ENCODE measurements at regions not wholly inside any gene's neighbourhood (a gene's known extent, or its start where the extent isn't known, plus 50 kb on each side); places are given as distances from the start of the nearest gene placed in this dataset.
A peak's percentile ranks its signal among the peaks of the same experiment; 100 is the strongest.

DNA sequence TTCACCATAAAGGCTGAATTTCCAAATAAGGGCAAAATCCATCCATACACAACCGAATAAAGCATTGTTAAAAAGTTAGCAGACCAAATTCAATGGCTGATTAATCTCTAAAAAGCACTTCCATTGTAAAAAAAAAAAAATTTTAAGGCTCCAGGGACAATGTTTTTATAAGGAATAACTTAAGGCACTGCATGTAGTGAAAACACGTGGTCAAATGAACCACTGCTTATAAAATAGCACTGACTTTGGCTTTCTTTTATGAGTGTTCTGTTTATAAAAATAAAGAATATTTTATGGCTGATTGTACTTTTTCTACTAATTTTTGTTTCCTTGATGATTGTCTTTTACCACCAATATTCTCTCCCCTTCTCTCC lies 409.3 kb upstream of the KCNH7 start:
- DNase-seq = no peak
- no peak overlapping the region for H3K4me3 ChIP-seq (ENCODE audit: insufficient read depth, low read depth, low read length)
- no peaks in the 10 kb centered on the region for H3K27me3 ChIP-seq (ENCODE audit: control insufficient read depth, insufficient read depth, low read length)
- no peaks in the 10 kb centered on the region for H3K36me3 ChIP-seq (replicated peaks; ENCODE audit: control insufficient read depth, insufficient read depth, low read length)

DNA sequence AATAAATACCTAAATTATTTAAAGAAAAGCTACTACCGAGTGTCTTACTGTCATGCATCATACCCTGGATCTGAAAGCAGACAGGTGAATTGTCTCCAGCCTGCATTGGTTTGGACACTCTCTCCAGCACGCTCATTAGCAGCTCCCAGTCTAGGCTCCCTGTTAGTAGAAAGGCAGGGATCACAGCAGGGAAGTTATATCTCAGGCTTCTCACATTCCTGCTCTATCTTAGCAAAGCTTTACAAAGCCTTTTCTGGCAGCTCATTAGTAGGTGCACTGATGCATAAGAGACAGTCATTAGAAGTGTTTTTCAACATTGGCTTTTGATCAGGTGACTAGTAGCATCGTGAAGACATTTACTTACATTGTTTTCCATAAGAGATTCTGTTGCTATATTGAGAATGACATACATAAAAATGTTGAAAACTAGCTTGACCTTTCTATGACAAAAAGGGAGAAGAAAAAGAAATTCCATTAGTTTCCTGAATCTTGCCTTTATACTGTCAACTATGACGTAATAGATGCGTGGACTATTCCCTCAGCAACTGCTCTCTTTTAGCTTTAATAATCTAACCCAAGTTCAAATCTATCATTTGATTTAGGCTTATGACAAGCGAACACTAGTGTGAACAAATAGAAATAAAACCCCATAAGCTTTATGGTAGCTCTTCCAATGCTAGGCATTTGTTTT lies 408.7 kb upstream of the KCNH7 start:
- Histone ChIP-seq H3K36me3 (replicated peaks; ENCODE audit: control insufficient read depth, insufficient read depth, low read length) (no peaks in the 10 kb centered on the region), H3K27me3 (ENCODE audit: control insufficient read depth, insufficient read depth, low read length) (no peaks in the 10 kb centered on the region), H3K4me3 (ENCODE audit: insufficient read depth, low read depth, low read length) (no peak overlapping the region)
- DNase-seq = peak; percentile 4

- DNase-seq = no peak
- no peaks in the 10 kb centered on the region for H3K27me3 ChIP-seq (ENCODE audit: control insufficient read depth, insufficient read depth, low read length)
- H3K36me3 ChIP-seq (replicated peaks; ENCODE audit: control insufficient read depth, insufficient read depth, low read length) = no peaks in the 10 kb centered on the region
- H3K4me3 ChIP-seq (ENCODE audit: insufficient read depth, low read depth, low read length) = no peak overlapping the region
Observed at GRCh38 chr2:163246135-163246534, 407.6 kb upstream of the KCNH7 start.

GRCh38 chr2:163236553-163236952 lies 398.0 kb upstream of the KCNH7 start:
- H3K27me3 ChIP-seq (ENCODE audit: control insufficient read depth, insufficient read depth, low read length) = no peaks in the 10 kb centered on the region
- no peak overlapping the region for H3K4me3 ChIP-seq (ENCODE audit: insufficient read depth, low read depth, low read length)
- H3K36me3 ChIP-seq (replicated peaks; ENCODE audit: control insufficient read depth, insufficient read depth, low read length) = no peaks in the 10 kb centered on the region
- DNase-seq = no peak

- Histone ChIP-seq H3K27me3 (ENCODE audit: control insufficient read depth, insufficient read depth, low read length) (no peaks in the 10 kb centered on the region), H3K36me3 (replicated peaks; ENCODE audit: control insufficient read depth, insufficient read depth, low read length) (no peaks in the 10 kb centered on the region), H3K4me3 (ENCODE audit: insufficient read depth, low read depth, low read length) (no peak overlapping the region)
- DNase-seq = no peak
Observed at GRCh38 chr2:163231666-163232065, 393.1 kb upstream of the KCNH7 start.

DNA sequence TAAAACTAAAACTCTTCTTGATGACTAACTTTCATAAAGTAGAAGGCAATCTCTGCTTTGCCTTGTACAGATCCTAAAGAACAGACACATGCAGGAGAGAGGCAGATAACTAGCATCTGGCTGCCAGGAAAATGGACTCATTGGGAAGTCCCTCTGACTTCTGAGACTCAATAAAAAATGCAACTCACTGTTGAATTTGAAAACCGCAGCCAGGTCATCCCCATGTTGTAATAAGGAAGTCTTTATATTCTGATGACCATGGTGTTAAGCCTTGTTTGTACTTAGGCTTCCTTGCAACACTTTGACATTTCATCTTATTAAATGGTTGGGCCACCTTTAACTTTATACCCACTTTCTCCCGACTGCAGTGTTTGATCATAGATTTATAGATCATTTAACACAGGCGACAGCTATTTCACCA lies 375.1 kb upstream of the KCNH7 start:
- no peak overlapping the region for H3K4me3 ChIP-seq (ENCODE audit: insufficient read depth, low read depth, low read length)
- H3K36me3 ChIP-seq (replicated peaks; ENCODE audit: control insufficient read depth, insufficient read depth, low read length) = no peaks in the 10 kb centered on the region
- DNase-seq = no peak
- no peaks in the 10 kb centered on the region for H3K27me3 ChIP-seq (ENCODE audit: control insufficient read depth, insufficient read depth, low read length)

GRCh38 chr2:163210430-163210918 lies 371.9 kb upstream of the KCNH7 start:
- no peak overlapping the region for H3K4me3 ChIP-seq (ENCODE audit: insufficient read depth, low read depth, low read length)
- no peaks in the 10 kb centered on the region for H3K36me3 ChIP-seq (replicated peaks; ENCODE audit: control insufficient read depth, insufficient read depth, low read length)
- no peak for DNase-seq
- no peaks in the 10 kb centered on the region for H3K27me3 ChIP-seq (ENCODE audit: control insufficient read depth, insufficient read depth, low read length)

DNA sequence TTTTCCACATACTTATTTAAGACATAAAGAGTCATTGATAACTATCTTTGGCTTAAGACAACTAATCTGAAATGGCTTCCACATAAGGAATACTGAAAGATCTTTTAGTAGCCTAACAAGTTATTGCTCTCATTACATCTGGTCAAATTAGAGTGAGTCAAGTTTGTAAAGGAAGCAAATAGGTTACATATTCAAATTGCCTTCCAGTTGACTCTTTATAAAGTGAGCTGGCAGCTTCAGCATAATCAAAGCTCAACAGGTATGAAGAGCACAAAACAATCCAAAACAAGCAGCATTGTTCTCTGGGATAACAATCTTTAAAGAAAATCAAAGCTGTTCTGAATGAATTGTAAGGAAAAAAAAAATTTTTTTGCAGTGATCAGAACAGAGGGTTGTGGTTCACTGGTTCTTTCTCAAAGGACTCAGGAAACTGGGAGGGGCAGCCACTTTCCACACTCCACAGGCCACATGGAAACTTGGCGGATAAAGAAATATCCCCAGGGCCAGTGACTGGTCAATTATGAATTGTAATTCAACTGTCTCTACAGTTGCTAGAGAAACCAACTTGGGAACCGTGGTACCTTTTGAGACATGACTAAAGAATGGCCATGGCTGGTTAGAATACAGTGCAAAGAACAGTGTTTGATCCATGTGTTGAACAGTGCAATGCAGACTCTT lies 369.3 kb upstream of the KCNH7 start:
- H3K27me3 ChIP-seq (ENCODE audit: control insufficient read depth, insufficient read depth, low read length) = no peaks in the 10 kb centered on the region
- no peak overlapping the region for H3K4me3 ChIP-seq (ENCODE audit: insufficient read depth, low read depth, low read length)
- DNase-seq = no peak
- no peaks in the 10 kb centered on the region for H3K36me3 ChIP-seq (replicated peaks; ENCODE audit: control insufficient read depth, insufficient read depth, low read length)

- Histone ChIP-seq H3K36me3 (replicated peaks; ENCODE audit: control insufficient read depth, insufficient read depth, low read length) (no peaks in the 10 kb centered on the region), H3K4me3 (ENCODE audit: insufficient read depth, low read depth, low read length) (no peak overlapping the region), H3K27me3 (ENCODE audit: control insufficient read depth, insufficient read depth, low read length) (no peaks in the 10 kb centered on the region)
- no peak for DNase-seq
Observed at GRCh38 chr2:163205589-163206254, 367.2 kb upstream of the KCNH7 start.

DNA sequence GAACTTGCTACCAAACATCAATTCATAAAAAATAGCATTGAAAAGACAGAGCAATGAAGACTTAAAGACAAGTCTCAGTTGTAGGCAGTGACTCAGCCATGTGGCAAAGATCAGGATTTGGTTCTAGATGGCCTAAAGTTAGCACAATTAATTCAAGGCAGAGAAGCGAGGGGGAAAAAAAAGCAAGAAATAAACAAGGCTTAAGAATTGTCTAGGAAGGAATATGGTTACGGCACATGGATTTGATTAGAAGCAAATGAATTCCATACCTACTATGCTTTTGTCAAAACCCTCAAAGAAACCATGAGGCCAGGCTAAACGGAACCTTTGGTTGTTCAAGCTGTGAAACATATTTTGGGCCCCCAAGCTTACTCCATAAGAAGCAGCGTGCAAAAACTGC lies 362.2 kb upstream of the KCNH7 start:
- DNase-seq = no peak
- no peaks in the 10 kb centered on the region for H3K27me3 ChIP-seq (ENCODE audit: control insufficient read depth, insufficient read depth, low read length)
- H3K4me3 ChIP-seq (ENCODE audit: insufficient read depth, low read depth, low read length) = no peak overlapping the region

DNA sequence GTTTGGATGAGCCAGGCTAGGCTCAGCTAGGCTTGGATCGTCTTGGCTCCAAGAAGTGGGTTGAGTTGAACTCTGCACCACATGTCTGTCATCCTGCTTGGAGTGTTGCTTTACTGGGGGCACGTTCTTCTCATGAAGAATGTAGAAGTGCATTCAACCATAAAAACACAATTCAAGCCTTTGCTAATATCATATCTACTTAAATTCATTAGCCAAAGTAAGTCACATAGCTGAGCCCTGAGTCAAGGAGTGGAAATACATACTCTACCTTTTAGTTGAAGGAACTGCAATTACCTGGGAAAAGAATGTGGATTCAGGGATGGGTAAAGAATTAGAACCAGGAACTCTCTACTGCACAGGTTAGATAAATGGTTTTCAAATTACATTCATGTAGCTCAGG lies 360.4 kb upstream of the KCNH7 start:
- no peak for DNase-seq

More for the DNA sequence above, 362.2 kb upstream of the KCNH7 start:
- H3K36me3 ChIP-seq (replicated peaks; ENCODE audit: control insufficient read depth, insufficient read depth, low read length) = no peaks in the 10 kb centered on the region

GRCh38 chr2:163198007-163198406 lies 359.4 kb upstream of the KCNH7 start:
- H3K4me3 ChIP-seq (ENCODE audit: insufficient read depth, low read depth, low read length) = no peak overlapping the region
- H3K27me3 ChIP-seq (ENCODE audit: control insufficient read depth, insufficient read depth, low read length) = no peaks in the 10 kb centered on the region
- no peaks in the 10 kb centered on the region for H3K36me3 ChIP-seq (replicated peaks; ENCODE audit: control insufficient read depth, insufficient read depth, low read length)
- DNase-seq = no peak

More for the DNA sequence above, 360.4 kb upstream of the KCNH7 start:
- Histone ChIP-seq H3K36me3 (replicated peaks; ENCODE audit: control insufficient read depth, insufficient read depth, low read length) (no peaks in the 10 kb centered on the region), H3K27me3 (ENCODE audit: control insufficient read depth, insufficient read depth, low read length) (no peaks in the 10 kb centered on the region), H3K4me3 (ENCODE audit: insufficient read depth, low read depth, low read length) (no peak overlapping the region)

DNA sequence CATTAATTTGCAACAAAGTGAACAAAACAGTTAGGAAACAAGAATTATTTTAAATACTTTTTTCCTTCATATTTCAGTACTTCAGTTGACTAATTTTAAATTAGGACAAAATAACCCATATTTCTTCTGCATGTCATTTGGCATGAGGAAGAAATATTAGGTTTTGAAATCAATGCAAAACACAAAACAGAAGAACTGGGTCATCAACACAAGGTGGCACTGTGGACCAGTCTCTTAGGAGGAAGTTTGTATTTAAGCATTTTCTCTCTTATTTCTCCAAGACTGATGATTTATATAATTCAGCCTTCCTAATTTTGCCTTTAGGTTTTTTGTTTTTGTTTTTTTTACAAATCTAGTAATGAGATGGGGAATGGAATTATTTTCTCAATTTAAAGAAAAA lies 352.8 kb upstream of the KCNH7 start:
- DNase-seq = peak; percentile 19
- Histone ChIP-seq H3K36me3 (replicated peaks; ENCODE audit: control insufficient read depth, insufficient read depth, low read length) (no peaks in the 10 kb centered on the region), H3K4me3 (ENCODE audit: insufficient read depth, low read depth, low read length) (no peak overlapping the region), H3K27me3 (ENCODE audit: control insufficient read depth, insufficient read depth, low read length) (no peaks in the 10 kb centered on the region)

- no peaks in the 10 kb centered on the region for H3K36me3 ChIP-seq (replicated peaks; ENCODE audit: control insufficient read depth, insufficient read depth, low read length)
- no peak overlapping the region for H3K4me3 ChIP-seq (ENCODE audit: insufficient read depth, low read depth, low read length)
- H3K27me3 ChIP-seq (ENCODE audit: control insufficient read depth, insufficient read depth, low read length) = no peaks in the 10 kb centered on the region
- no peak for DNase-seq
Observed at GRCh38 chr2:163187995-163188655, 349.6 kb upstream of the KCNH7 start.
